HEK293T (cell line): ENCODE measurements at regions not wholly inside any gene's neighbourhood (a gene's known extent, or its start where the extent isn't known, plus 50 kb on each side); places are given as distances from the start of the nearest gene placed in this dataset.

Experiments
- CTCF ChIA-PET: fragments of 350-600 bp; formaldehyde crosslinking; extraction: SDS; loops from one replicate; lab custom pipeline; 2021; ENCODE audit warnings: antibody characterized with exemption, inconsistent platforms; lab: Yijun Ruan, JAX
- POLR2A ChIA-PET: fragments of 350-600 bp; formaldehyde crosslinking; extraction: SDS; loops from one replicate; lab custom pipeline; 2020; ENCODE audit warnings: antibody characterized with exemption, inconsistent platforms; lab: Yijun Ruan, JAX
- DNase-seq: peaks from one replicate; pipeline ENCODE4 v3.0.0; 2012; ENCODE audit warnings: mixed read lengths; ENCODE audit errors: extremely low spot score
- ARNT ChIP-seq: fragments of 450-650 bp; IDR thresholded peaks from 2 replicates; pipeline ENCODE4 v1.6.1; 2017; ENCODE audit warnings: mild to moderate bottlenecking
- BHLHE40 ChIP-seq: fragments of 450-650 bp; IDR thresholded peaks from 2 replicates; pipeline ENCODE4 v1.6.1; 2016; ENCODE audit warnings: mild to moderate bottlenecking, moderate library complexity, borderline replicate concordance
- CTBP1 ChIP-seq: fragments of 450-650 bp; IDR thresholded peaks from 2 replicates; pipeline ENCODE4 v1.6.1; 2016; ENCODE audit warnings: borderline replicate concordance
- ELF4 ChIP-seq: fragments of 450-650 bp; IDR thresholded peaks from 2 replicates; pipeline ENCODE4 v1.6.1; 2017; ENCODE audit warnings: antibody characterized with exemption
- FOXA1 ChIP-seq: fragments of 450-650 bp; IDR thresholded peaks from 2 replicates; pipeline ENCODE4 v1.6.1; 2016; ENCODE audit warnings: mild to moderate bottlenecking
- FOXK2 ChIP-seq: fragments of 450-650 bp; IDR thresholded peaks from 2 replicates; pipeline ENCODE4 v1.6.1; 2016; ENCODE audit warnings: mild to moderate bottlenecking
- FOXM1 ChIP-seq: fragments of 450-650 bp; IDR thresholded peaks from 2 replicates; pipeline ENCODE4 v1.6.1; 2017; ENCODE audit warnings: mild to moderate bottlenecking, borderline replicate concordance
- HDGF ChIP-seq: fragments of 450-650 bp; IDR thresholded peaks from 2 replicates; pipeline ENCODE4 v1.6.1; 2017; ENCODE audit warnings: antibody characterized with exemption, borderline replicate concordance
- L3MBTL2 ChIP-seq: fragments of 450-650 bp; conservative IDR thresholded peaks from 2 replicates; pipeline ENCODE4 v1.6.1; 2016; ENCODE audit warnings: mild to moderate bottlenecking
- LEF1 ChIP-seq: fragments of 450-650 bp; IDR thresholded peaks from 2 replicates; pipeline ENCODE4 v1.6.1; 2017; ENCODE audit warnings: mild to moderate bottlenecking, borderline replicate concordance
- NFRKB ChIP-seq: fragments of 450-650 bp; IDR thresholded peaks from 2 replicates; pipeline ENCODE4 v1.6.1; 2016; ENCODE audit warnings: mild to moderate bottlenecking, moderate library complexity
- PKNOX1 ChIP-seq: fragments of 450-650 bp; IDR thresholded peaks from 2 replicates; pipeline ENCODE4 v1.6.1; 2016
- SP1 ChIP-seq: fragments of 450-650 bp; IDR thresholded peaks from 2 replicates; pipeline ENCODE4 v1.6.1; 2017
- SUZ12 ChIP-seq: fragments of 450-650 bp; IDR thresholded peaks from 2 replicates; pipeline ENCODE4 v1.6.1; 2016; ENCODE audit warnings: mild to moderate bottlenecking
- TARDBP ChIP-seq: fragments of 450-650 bp; IDR thresholded peaks from 2 replicates; pipeline ENCODE4 v1.6.1; 2016
- ZNF384 ChIP-seq: fragments of 450-650 bp; IDR thresholded peaks from 2 replicates; pipeline ENCODE4 v1.6.1; 2016

GRCh38 chr2:239537633-239538356 is 137.0 kb upstream of the HDAC4 start:
- ChIA-PET POLR2A (no interaction called here), CTCF (no interaction called here)
- DNase-seq = no peak
- no peak for TF ChIP-seq LEF1
- no peak for TF ChIP-seq SUZ12
- TF ChIP-seq ZNF384 = no peak

- ChIA-PET POLR2A (no interaction called here), CTCF (no interaction called here)
- TF ChIP-seq FOXA1 (no peak), SP1 (no peak)
- no peak for DNase-seq
Observed at GRCh38 chr2:239536186-239536585, 135.4 kb upstream of the HDAC4 start.

GRCh38 chr2:239535413-239536144 is 134.8 kb upstream of the HDAC4 start:
- no peak for DNase-seq
- TF ChIP-seq TARDBP (no peak), SUZ12 (no peak), PKNOX1 (no peak), NFRKB (no peak)
- POLR2A ChIA-PET = no interaction called here
- CTCF ChIA-PET = no interaction called here

GRCh38 chr2:239534581-239535412 is 134.0 kb upstream of the HDAC4 start:
- no peak for TF ChIP-seq CTBP1
- no peak for TF ChIP-seq SP1
- TF ChIP-seq PKNOX1 = no peak
- TF ChIP-seq FOXK2 = no peak
- no peak for TF ChIP-seq FOXA1
- no peak for TF ChIP-seq HDGF
- no peak for TF ChIP-seq LEF1
- no peak for TF ChIP-seq L3MBTL2
- no peak for TF ChIP-seq NFRKB
- TF ChIP-seq BHLHE40 = no peak
- TF ChIP-seq ZNF384 = no peak
- no peak for TF ChIP-seq ARNT
- TF ChIP-seq FOXM1 = no peak
- TF ChIP-seq TARDBP = no peak
- TF ChIP-seq SUZ12 = no peak
- TF ChIP-seq ELF4 = no peak
- POLR2A ChIA-PET = no interaction called here
- DNase-seq = no peak
- CTCF ChIA-PET = no interaction called here

- CTCF ChIA-PET = no interaction called here
- TF ChIP-seq FOXA1 = no peak
- no peak for TF ChIP-seq ELF4
- POLR2A ChIA-PET = no interaction called here
- no peak for DNase-seq
Observed at GRCh38 chr2:239533569-239534316, 132.9 kb upstream of the HDAC4 start.

GRCh38 chr2:239532859-239533258 is 132.0 kb upstream of the HDAC4 start:
- CTCF ChIA-PET = no interaction called here
- POLR2A ChIA-PET = no interaction called here
- no peak for DNase-seq
- TF ChIP-seq BHLHE40 (no peak), ZNF384 (no peak)

GRCh38 chr2:239532250-239532649 is 131.4 kb upstream of the HDAC4 start:
- CTCF ChIA-PET = no interaction called here
- no peak for DNase-seq
- no peak for TF ChIP-seq SUZ12
- no peak for TF ChIP-seq ARNT
- TF ChIP-seq FOXM1 = no peak
- TF ChIP-seq L3MBTL2 = no peak
- no peak for TF ChIP-seq ZNF384
- TF ChIP-seq PKNOX1 = no peak
- TF ChIP-seq BHLHE40 = no peak
- no peak for TF ChIP-seq CTBP1
- TF ChIP-seq HDGF = no peak
- TF ChIP-seq FOXA1 = no peak
- no peak for TF ChIP-seq LEF1
- TF ChIP-seq FOXK2 = no peak
- TF ChIP-seq ELF4 = no peak
- TF ChIP-seq NFRKB = no peak
- no peak for TF ChIP-seq TARDBP
- no peak for TF ChIP-seq SP1
- POLR2A ChIA-PET = no interaction called here
